Endothelial cell of umbilical vein (primary cell): ENCODE measurements at regions not wholly inside any gene's neighbourhood (a gene's known extent, or its start where the extent isn't known, plus 50 kb on each side); places are given as distances from the start of the nearest gene placed in this dataset.

Source experiments
- BruUV-seq: library from RNA; stranded (reverse); fragments of 400-500 nt; replicated peaks from 2 replicates; lab custom pipeline; 2021; lab: Mats Ljungman, UMichigan
- CTCF ChIA-PET: fragments of 300-600, 350-600 bp; sonication (Branson Sonifier 250); formaldehyde crosslinking; loops from one replicate; lab custom pipeline; 2021; ENCODE audit warnings: antibody characterized with exemption, inconsistent platforms; lab: Charles Lee
- POLR2A ChIA-PET: fragments of 300-600, 350-600 bp; sonication (Branson Sonifier 250); formaldehyde crosslinking; loops from one replicate; lab custom pipeline; 2021; ENCODE audit warnings: antibody characterized with exemption, inconsistent platforms; lab: Charles Lee
- DNase-seq: peaks from one replicate; pipeline ENCODE4 v3.0.0-alpha.2; 2011; ENCODE audit warnings: low read depth, low spot score
- FAIRE-seq: peaks from 2 replicates; lab custom pipeline; 2011; peaks lifted over from hg19 to GRCh38; lab: Jason Lieb, UNC
- H2AFZ ChIP-seq: 2 replicates; pipeline ENCODE4 v1.6.0; 2012; ENCODE audit warnings: low read depth, low read length, control low read depth, inconsistent platforms
- H3K27ac ChIP-seq: 2 replicates; pipeline ENCODE4 v1.5.1; 2011; ENCODE audit warnings: low read depth, mild to moderate bottlenecking, control low read depth, low read length, moderate library complexity; ENCODE audit not compliant: insufficient read depth
- H3K27me3 ChIP-seq, 2 experiments: 2 replicates each; pipeline versions ENCODE4 v1.6.0 to v1.6.1; 2011; ENCODE audit warnings: low read length in 2 of 2, mixed read lengths in 1 of 2; ENCODE audit not compliant: control insufficient read depth in 2 of 2, insufficient read depth in 2 of 2
- H3K36me3 ChIP-seq, 2 experiments: 2 replicates in 1 of 2; 3 replicates in 1 of 2; pipeline ENCODE4 v1.5.1; 2011; ENCODE audit warnings: low read length in 2 of 2, mild to moderate bottlenecking in 1 of 2, moderate library complexity in 1 of 2; ENCODE audit not compliant: control insufficient read depth in 2 of 2, insufficient read depth in 2 of 2; ENCODE audit errors: extremely low read depth in 1 of 2
- H3K4me1 ChIP-seq: 3 replicates; pipeline ENCODE4 v1.5.1; 2011; ENCODE audit warnings: mild to moderate bottlenecking, low read length; ENCODE audit not compliant: control insufficient read depth, insufficient read depth; ENCODE audit errors: extremely low read depth
- H3K4me2 ChIP-seq: 2 replicates; pipeline ENCODE4 v1.6.1; 2011; ENCODE audit warnings: low read length, control low read depth, mixed read lengths; ENCODE audit not compliant: insufficient read depth
- H3K4me3 ChIP-seq, 3 experiments: fragments of 200-600 bp in 1 of 3; sonication (generic), shearing (Covaris generic) in 1 of 3; replicated peaks in 1 of 3; 2 replicates each; pipeline ENCODE4 v1.5.1; 2011 to 2016; ENCODE audit warnings: control low read depth in 3 of 3, low read length in 3 of 3, mild to moderate bottlenecking in 2 of 3, inconsistent platforms in 1 of 3, low read depth in 1 of 3, moderate library complexity in 1 of 3; ENCODE audit not compliant: insufficient read depth in 1 of 3
- H3K79me2 ChIP-seq: 2 replicates; pipeline ENCODE4 v1.6.0; 2012; ENCODE audit warnings: low read length, inconsistent platforms; ENCODE audit not compliant: control insufficient read depth, insufficient read depth
- H3K9ac ChIP-seq: replicated peaks from 2 replicates; pipeline ENCODE3; 2011; ENCODE audit warnings: low read length, control low read depth; ENCODE audit not compliant: insufficient read depth; ENCODE audit errors: extremely low read depth
- H3K9me1 ChIP-seq: replicated peaks from 3 replicates; pipeline ENCODE4 v1.6.0; 2011; ENCODE audit warnings: mild to moderate bottlenecking, low read length; ENCODE audit not compliant: control insufficient read depth, insufficient read depth; ENCODE audit errors: extremely low read depth
- H3K9me3 ChIP-seq: replicated peaks from 2 replicates; pipeline ENCODE4 v1.5.1; 2012; ENCODE audit warnings: low read length, inconsistent platforms; ENCODE audit not compliant: control insufficient read depth, insufficient read depth
- H4K20me1 ChIP-seq: replicated peaks from 2 replicates; pipeline ENCODE3; 2011; ENCODE audit warnings: mild to moderate bottlenecking, low read length; ENCODE audit not compliant: control insufficient read depth, insufficient read depth; ENCODE audit errors: extremely low read depth
- EZH2 ChIP-seq: IDR thresholded peaks from 2 replicates; pipeline ENCODE4 v1.6.1; 2012; ENCODE audit warnings: borderline replicate concordance, low read depth, mild to moderate bottlenecking, moderate library complexity, low read length, inconsistent platforms; ENCODE audit not compliant: severe bottlenecking
- FOS ChIP-seq: IDR thresholded peaks from 2 replicates; pipeline ENCODE4 v1.6.1; 2011; ENCODE audit warnings: mild to moderate bottlenecking, low read length, moderate library complexity, borderline replicate concordance; ENCODE audit not compliant: insufficient read depth
- GATA2 ChIP-seq: IDR thresholded peaks from 2 replicates; pipeline ENCODE4 v1.7.0; 2011; ENCODE audit warnings: low read depth, mild to moderate bottlenecking, moderate library complexity, mixed read lengths, low read length; ENCODE audit not compliant: insufficient read length, insufficient read depth
- JUN ChIP-seq: IDR thresholded peaks from 2 replicates; pipeline ENCODE4 v1.6.1; 2011; ENCODE audit warnings: borderline replicate concordance, low read depth; ENCODE audit not compliant: insufficient read length, insufficient read depth
- MYC ChIP-seq: IDR thresholded peaks from one replicate; pipeline ENCODE4 v1.6.1; 2011; ENCODE audit warnings: mild to moderate bottlenecking, low read depth, low read length
- POLR2A ChIP-seq: IDR thresholded peaks from 2 replicates; pipeline ENCODE4 v1.6.1; 2012; ENCODE audit warnings: low read depth, mild to moderate bottlenecking, control low read depth, low read length
- dilution Hi-C: fragments of 300-500 bp; cut with MboI; formaldehyde crosslinking; loops from one replicate; pipeline ENCODE4 v1.15.0; 2019; ENCODE audit warnings: low sequenced_read_pairs; ENCODE audit not compliant: extremely low pct_ligation_motif_present
- intact Hi-C: fragments of 100-400 bp; cut with micrococcal nuclease; formaldehyde crosslinking; loops from one replicate; pipeline ENCODE4 v1.10.0; 2022
- TF ChIP-seq, protein P1 (sequence below), 2 donors: IDR thresholded peaks; 1 replicate in 1 of 2; 2 replicates in 1 of 2; pipeline ENCODE4 v1.5.1; 2011; ENCODE audit warnings: low read length in 2 of 2, mild to moderate bottlenecking in 2 of 2, moderate library complexity in 2 of 2, control low read depth in 1 of 2, inconsistent platforms in 1 of 2, low read depth in 1 of 2; ENCODE audit not compliant: insufficient read depth in 1 of 2; ENCODE audit errors: extremely low read depth in 1 of 2

DNA sequence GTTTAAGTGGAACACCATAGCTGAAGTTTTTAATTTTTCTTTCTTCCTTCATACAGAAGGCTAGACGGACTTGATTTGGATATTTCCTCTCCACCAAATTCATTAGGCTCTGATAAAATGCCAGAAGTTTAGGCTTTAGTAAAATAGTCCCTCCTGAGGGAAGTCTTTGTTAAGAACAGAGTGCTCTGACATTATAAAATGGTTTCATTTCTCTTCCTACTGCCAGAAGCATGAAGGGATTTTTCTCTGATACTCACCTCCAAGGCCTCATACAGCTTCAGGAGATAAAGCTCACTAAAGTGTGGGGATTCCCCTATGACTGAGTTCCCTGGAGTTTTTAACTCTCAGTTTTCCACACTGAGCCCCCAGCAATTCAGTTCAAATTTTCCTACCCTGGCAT is 1489.6 kb downstream of the REEP3 start:
- dilution Hi-C loops (no loop called here), intact Hi-C loops (no loop called here)
- Histone ChIP-seq H3K9me1 (no peaks in the 10 kb centered on the region), H3K36me3 (no peaks in the 10 kb centered on the region), H3K4me2 (no peak overlapping the region), H2AFZ (no peak overlapping the region), H4K20me1 (no peaks in the 10 kb centered on the region), H3K4me3 (no peak overlapping the region), H3K27ac (no peak overlapping the region), H3K9me3 (no peaks in the 10 kb centered on the region), H3K27me3 (no peaks in the 10 kb centered on the region), H3K9ac (no peak overlapping the region), H3K79me2 (no peaks in the 10 kb centered on the region), H3K4me1 (no peaks in the 10 kb centered on the region)
- BruUV-seq: no TSS peak
- no peak for TF ChIP-seq FOS
- TF ChIP-seq EZH2: no peak
- no peak for DNase-seq
- POLR2A ChIA-PET: no interaction called here
- CTCF ChIA-PET: no interaction called here
- no peak for FAIRE-seq

DNA sequence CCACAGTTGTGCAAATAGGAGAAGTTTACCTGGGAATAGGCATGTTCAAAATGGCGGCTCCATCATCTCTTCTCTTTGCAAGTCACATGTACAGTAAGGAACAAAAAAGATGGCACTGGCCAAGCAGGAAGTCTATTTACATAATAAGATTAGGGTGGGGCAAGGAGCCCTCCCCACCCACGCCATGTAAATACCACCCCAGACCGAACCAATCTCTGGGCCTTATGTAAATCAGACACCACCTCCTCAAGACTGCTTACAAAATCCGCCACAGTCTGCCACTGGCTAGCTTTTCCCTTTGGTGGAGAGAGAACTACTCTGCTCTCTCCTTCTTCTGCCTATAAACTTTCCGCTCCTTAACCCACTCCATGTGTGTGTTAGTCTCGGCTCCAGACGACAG is 1496.3 kb downstream of the REEP3 start:
- BruUV-seq: no TSS peak
- POLR2A ChIA-PET: no interaction called here
- no peak for TF ChIP-seq JUN
- TF ChIP-seq EZH2: no peak
- no peak for TF ChIP-seq POLR2A
- TF ChIP-seq, protein P1, sequence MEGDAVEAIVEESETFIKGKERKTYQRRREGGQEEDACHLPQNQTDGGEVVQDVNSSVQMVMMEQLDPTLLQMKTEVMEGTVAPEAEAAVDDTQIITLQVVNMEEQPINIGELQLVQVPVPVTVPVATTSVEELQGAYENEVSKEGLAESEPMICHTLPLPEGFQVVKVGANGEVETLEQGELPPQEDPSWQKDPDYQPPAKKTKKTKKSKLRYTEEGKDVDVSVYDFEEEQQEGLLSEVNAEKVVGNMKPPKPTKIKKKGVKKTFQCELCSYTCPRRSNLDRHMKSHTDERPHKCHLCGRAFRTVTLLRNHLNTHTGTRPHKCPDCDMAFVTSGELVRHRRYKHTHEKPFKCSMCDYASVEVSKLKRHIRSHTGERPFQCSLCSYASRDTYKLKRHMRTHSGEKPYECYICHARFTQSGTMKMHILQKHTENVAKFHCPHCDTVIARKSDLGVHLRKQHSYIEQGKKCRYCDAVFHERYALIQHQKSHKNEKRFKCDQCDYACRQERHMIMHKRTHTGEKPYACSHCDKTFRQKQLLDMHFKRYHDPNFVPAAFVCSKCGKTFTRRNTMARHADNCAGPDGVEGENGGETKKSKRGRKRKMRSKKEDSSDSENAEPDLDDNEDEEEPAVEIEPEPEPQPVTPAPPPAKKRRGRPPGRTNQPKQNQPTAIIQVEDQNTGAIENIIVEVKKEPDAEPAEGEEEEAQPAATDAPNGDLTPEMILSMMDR (IDR thresholded peaks at IDR 0.05; ENCODE audit: extremely low read depth in 1 of 2, insufficient read depth in 1 of 2, low read depth in 1 of 2, low read length in 2 of 2): no peak
- TF ChIP-seq MYC: no peak
- no peak for TF ChIP-seq GATA2
- FAIRE-seq (no peak), DNase-seq (no peak)
- Histone ChIP-seq H3K27ac (no peak overlapping the region), H3K4me2 (no peak overlapping the region), H3K4me3 (no peak overlapping the region), H3K4me1 (no peaks in the 10 kb centered on the region), H2AFZ (no peak overlapping the region), H3K9me3 (no peaks in the 10 kb centered on the region), H3K79me2 (no peaks in the 10 kb centered on the region), H3K36me3 (no peaks in the 10 kb centered on the region), H3K27me3 (no peaks in the 10 kb centered on the region), H4K20me1 (no peaks in the 10 kb centered on the region), H3K9me1 (no peaks in the 10 kb centered on the region), H3K9ac (no peak overlapping the region)
- dilution Hi-C loops: no loop called here
- intact Hi-C loops: no loop called here
- CTCF ChIA-PET: no interaction called here
